ENCODE measurements at regions not wholly inside any gene's neighbourhood (a gene's known extent, or its start where the extent isn't known, plus 50 kb on each side); places are given as distances from the start of the nearest gene placed in this dataset.

- TF ChIP-seq CTCF (IDR thresholded peaks at IDR 0.05; ENCODE audit: low read depth, low read length): no peak
- no peak for DNase-seq (ENCODE audit: extremely low read depth, low read depth)
Measured at GRCh38 chr6:16974704-16975359, 127.0 kb upstream of the STMND1 start.

- no peak for TF ChIP-seq CTCF (IDR thresholded peaks at IDR 0.05; ENCODE audit: low read depth, low read length)
- no peak for DNase-seq (ENCODE audit: extremely low read depth, low read depth)
Measured at GRCh38 chr6:16974387-16974673, 127.5 kb upstream of the STMND1 start.

- DNase-seq (ENCODE audit: extremely low read depth, low read depth): no peak
- no peak for TF ChIP-seq CTCF (IDR thresholded peaks at IDR 0.05; ENCODE audit: low read depth, low read length)
Measured at GRCh38 chr6:16973545-16974386, 128.1 kb upstream of the STMND1 start.

- DNase-seq (ENCODE audit: extremely low read depth, low read depth): no peak
- no peak for TF ChIP-seq CTCF (IDR thresholded peaks at IDR 0.05; ENCODE audit: low read depth, low read length)
Measured at GRCh38 chr6:16973051-16973450, 128.8 kb upstream of the STMND1 start.

- TF ChIP-seq CTCF (IDR thresholded peaks at IDR 0.05; ENCODE audit: low read depth, low read length): no peak
- DNase-seq (ENCODE audit: extremely low read depth, low read depth): no peak
Measured at GRCh38 chr6:16972535-16972934, 129.3 kb upstream of the STMND1 start.

- no peak for TF ChIP-seq CTCF (IDR thresholded peaks at IDR 0.05; ENCODE audit: low read depth, low read length)
- DNase-seq (ENCODE audit: extremely low read depth, low read depth): peak; percentile 59
Measured at GRCh38 chr6:16969699-16970655, 131.9 kb upstream of the STMND1 start.
